DND-41 (cell line): ENCODE measurements at regions not wholly inside any gene's neighbourhood (a gene's known extent, or its start where the extent isn't known, plus 50 kb on each side); places are given as distances from the start of the nearest gene placed in this dataset.

Experiments
- CTCF ChIP-seq: IDR thresholded peaks from 2 replicates; pipeline ENCODE4 v1.5.1; 2012; ENCODE audit warnings: borderline replicate concordance, low read length, moderate library complexity, mild to moderate bottlenecking; ENCODE audit not compliant: poor library complexity, severe bottlenecking; ENCODE audit errors: extremely low read depth
- EZH2 ChIP-seq: IDR thresholded peaks from 3 replicates; pipeline ENCODE4 v1.6.1; 2012; ENCODE audit warnings: borderline replicate concordance, low read depth, mild to moderate bottlenecking, moderate library complexity, low read length, inconsistent platforms; ENCODE audit not compliant: severe bottlenecking

GRCh38 chr14:99015833-99016232 is 256.2 kb downstream of the BCL11B start:
- TF ChIP-seq CTCF (no peak), EZH2 (no peak)
